Endometrium (tissue), 2 donors: ENCODE measurements at regions not wholly inside any gene's neighbourhood (a gene's known extent, or its start where the extent isn't known, plus 50 kb on each side); places are given as distances from the start of the nearest gene placed in this dataset.
"Not testable (repeated sequence)": the region's sequence is repeated elsewhere in the genome, so short reads cannot be mapped to it uniquely, and the experiment has no call there.

ENCODE experiments used
- FAIRE-seq: peaks from 2 replicates; lab custom pipeline; 2012; peaks lifted over from hg19 to GRCh38; lab: Jason Lieb, UNC
- donor health status: control.
- donor health status: control.

DNA sequence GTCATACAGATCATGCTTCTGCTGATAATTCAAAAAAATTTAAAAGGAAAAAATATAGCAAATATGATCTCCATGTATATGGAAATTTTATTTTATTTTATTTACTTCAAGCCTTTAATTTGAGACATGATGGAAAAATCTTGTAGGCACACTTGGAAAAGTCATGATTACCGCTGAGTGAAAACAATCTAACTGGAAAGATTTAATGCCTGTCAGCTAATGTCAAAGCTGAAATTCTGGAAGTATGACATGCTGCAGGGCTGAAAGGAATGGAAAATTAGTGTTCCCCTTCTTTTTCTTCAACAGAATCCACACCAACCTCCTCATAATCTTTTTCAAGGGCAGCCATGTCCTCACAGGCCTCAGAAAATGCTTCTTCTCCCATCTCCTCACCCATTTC is 58.2 kb downstream of the RPRM start:
- FAIRE-seq, result no peak

DNA sequence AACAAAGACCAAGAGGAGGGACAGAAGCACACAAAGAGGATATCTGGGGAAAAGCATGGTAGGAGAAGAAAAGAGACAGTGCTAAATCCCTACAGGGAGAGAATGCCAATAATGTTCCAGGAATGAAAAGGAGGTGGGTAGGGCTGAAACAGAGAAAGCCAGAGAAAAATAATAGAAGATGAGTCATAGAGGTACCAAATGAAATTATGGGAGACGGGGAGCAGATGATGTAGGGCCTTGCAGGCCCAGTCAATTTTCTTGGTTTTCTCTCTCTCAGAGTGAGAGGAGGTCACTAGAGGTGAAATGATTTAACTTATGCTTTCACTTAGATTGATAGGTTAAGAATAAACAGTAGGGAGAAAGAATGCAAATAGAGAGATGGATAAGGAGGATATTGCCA is 61.5 kb downstream of the RPRM start:
- FAIRE-seq, result no peak

DNA sequence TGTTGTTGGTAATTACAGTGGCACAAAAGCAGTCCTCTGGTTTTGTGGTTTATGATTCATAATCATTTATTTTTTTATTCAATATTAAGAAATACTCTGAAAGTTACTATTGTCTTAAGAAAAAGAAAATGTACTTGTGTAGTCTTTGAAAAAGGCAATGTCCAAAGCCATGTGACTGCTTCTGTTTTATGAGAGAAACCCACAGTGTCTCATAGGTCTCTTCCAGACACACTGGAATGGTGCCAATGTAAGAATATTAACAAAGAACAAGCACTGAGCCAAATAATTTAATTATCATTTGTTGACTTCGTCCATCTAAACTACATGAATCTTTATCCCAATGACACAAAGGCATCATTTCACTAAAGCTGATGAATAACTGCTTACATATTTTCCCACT is 62.5 kb downstream of the RPRM start:
- FAIRE-seq, result no peak

DNA sequence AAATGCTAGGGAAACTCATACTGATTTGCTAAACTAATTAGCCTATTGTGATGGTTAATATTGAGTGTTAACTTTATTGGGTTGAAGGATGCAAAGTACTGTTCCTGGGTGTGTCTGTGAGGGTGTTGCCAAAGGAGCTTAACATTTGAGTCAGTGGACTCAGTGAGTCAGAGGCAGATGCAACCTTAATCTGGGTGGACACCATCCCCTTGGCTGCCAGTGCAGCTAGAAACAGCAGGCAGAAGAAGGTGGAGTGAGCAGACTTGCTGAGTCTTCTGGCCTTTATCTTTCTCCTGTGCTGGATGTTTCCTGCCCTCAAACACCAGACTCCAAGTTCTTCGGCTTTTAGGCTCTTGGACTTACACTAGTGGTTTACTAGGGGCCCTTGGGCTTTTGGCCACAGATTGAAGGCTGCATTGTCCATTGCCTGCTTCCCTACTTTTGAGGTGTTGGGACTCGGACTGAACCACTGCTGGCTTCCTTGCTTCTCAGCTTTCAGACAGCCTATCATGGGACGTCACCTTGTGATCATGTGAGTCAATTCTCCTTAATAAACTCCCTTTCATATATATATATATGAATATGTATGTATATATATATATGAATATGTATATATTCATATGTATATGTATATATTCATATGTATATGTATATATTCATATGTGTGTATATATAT is 69.7 kb downstream of the RPRM start:
- FAIRE-seq, result no peak

DNA sequence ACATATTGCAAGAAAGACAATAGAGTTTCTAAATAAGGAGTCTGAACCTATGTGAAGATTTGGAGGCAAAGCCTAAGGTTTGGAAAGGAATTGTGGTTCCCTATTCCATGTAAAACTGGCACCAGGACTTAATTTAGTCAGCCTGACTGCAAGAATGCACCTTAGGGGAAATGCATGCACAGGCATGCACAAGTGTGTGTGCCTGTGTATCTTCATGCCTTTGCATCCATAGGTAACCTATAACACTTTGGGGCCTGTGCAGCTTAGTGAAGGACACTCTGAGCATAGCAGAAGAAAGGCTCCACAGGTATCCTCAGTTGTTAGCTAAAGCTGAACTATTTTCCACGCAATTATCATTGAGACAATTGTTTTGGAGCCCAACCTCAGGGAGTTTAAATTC is 73.4 kb downstream of the RPRM start:
- no peak for FAIRE-seq

DNA sequence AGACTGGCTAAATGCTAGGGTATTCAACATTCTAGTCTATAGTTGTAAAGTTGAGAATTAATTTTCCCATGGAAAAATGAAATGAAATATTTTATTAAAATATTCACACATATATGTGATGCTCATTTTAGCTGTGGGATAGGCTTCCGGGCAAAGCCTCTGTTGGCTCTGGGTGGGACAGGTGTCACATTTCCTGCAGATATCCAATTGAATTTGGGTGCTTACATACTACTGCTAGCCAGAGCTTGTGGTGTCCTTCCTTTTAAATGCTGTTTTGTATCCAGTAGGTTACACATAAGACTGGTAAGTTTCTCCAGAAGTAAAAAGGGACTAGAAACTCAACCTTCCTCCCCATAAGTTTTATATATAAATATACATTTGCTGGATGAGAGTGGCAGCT is 73.8 kb downstream of the RPRM start:
- FAIRE-seq, result no peak

DNA sequence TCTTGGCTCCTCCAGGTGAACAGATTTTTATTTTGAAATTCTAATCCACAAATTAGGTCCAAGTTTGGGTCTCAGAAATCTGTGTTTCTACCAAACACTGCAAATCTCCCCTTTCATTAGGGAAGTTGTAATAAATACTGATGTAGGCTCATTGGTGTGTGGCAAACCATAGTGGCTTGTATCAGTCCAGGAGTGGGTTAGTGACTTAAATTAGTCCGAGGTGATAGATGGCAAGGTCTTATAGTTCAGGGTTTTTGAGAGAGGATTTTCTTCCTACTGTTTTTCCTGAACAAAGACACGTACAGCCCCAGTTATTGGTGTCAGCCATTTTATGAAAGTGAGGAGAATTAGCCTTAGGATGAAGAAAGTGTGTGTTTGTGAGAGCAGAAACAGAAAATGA is 74.6 kb downstream of the RPRM start:
- no peak for FAIRE-seq

DNA sequence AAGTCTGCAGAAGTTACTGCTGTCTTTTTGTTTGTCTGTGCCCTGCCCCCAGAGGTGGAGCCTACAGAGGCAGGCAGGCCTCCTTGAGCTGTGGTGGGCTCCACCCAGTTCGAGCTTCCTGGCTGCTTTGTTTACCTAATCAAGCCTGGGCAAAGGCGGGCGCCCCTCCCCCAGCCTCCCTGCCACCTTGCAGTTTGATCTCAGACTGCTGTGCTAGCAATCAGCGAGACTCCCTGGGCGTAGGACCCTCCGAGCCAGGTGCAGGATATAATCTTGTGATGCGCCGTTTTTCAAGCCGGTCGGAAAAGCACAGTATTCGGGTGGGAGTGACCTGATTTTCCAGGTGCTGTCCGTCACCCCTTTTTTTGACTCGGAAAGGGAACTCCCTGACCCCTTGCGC is 75.2 kb downstream of the RPRM start:
- not testable (repeated sequence) for FAIRE-seq

DNA sequence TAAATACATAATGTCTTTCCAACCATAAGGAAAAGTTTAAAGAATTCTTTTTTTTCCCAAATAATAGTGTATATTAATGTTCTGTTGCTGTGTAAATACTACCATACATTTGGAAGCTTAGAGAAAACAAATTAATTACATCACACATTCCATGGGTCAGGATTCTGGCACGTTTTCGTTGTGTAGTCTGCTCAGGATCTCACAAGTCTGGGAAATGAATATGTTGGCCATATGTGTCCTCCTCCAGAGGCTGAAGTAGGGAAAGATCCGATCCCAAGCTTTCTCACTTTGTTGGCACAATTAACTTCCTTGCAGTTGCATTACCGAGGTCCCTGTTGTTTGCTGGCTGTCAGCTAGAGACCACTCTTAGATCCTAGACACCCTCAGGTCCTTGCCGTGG is 83.9 kb downstream of the RPRM start:
- peak; percentile 18 for FAIRE-seq

DNA sequence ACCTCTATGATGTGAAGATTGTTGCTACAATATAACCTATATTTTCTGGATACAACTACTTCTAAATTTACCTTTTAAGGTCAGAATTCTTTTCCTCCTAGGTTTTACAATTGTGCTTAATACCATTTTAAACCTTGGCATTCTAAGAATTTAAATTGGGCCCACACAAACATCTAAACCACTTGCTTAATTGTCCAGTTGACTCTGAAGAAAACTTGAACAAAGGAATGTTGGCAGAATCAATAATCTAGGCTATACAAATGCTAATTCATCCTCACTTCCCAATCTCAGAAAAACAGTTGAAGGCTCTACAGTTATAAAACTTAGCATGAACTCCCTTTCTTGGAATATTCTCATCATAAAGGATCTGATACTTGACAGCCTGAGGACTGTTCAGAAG is 84.3 kb downstream of the RPRM start:
- FAIRE-seq, result no peak

DNA sequence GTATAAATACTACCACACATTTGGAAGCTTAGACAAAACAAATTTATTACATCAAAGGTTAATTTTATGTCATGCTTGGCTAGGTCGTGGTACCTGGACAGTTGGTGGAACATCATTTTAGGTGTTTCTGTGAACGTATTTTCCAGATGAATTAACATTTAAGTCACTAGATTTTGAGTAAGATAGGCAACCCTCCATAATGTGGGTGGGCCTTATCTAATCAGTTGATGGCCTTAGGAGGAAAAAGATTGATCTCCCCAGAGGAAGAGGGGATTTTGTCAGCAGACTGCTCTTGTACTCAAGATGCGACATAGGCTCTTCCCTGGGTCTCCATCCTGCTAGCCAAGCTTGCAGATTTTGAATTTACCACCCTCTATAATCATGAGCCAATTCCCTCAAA is 85.0 kb downstream of the RPRM start:
- FAIRE-seq, result no peak

DNA sequence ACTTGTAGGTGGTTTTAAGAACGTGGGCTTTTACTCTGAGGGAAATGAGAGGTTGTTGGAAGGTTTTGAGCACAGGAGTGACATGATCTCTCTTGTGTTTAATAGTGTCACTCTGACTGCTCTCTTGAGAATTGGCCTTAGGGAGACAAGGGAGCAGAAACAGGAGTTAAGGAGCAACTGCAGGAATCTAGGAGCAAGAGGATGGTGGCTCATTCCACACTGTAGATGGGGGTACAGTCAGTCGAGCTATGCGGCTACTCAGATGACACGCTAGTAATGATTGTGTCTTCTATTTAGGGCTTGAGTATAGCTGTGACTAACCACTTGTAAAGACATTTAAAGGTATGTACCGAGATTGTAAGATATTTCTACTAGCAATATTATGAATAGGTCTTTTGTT is 87.4 kb downstream of the RPRM start:
- no peak for FAIRE-seq

DNA sequence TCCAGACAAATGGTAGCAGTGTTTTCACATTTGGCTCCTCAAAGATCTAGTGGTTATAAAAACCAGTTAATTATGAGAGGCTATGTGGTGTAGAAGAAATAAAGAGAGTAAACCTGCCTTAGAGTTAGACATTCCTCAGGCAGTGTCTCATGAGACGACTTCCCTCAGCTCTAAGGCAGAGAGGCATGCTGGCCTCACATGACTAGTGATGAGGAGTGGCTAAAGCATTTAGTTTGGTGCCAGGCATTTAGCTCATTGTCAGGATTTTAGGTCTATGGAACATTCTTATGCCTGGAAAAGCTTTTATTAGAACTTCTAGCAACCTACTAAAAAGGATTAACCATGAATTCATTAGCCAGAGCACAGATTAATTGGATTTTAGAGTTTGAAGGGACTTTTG is 90.3 kb downstream of the RPRM start:
- FAIRE-seq, result no peak

DNA sequence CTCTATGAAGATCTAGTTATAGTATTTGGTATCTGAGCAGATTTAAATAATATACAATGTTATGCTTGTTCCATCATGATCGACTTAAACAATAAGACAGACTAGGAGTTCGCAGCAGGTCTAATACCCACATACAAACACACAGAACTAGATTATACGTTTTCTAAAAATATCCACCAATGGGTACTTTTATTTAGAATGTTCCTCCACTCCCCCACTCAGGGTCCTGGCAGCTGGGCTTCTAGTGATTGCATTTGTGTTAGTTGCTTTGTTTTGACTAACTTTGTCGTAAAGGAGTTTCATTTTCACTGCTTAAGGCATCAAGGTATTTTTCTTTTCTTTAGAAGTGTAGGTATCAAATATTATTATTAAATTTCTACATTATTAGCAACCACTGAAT is 91.4 kb downstream of the RPRM start:
- FAIRE-seq, result peak; percentile 33

DNA sequence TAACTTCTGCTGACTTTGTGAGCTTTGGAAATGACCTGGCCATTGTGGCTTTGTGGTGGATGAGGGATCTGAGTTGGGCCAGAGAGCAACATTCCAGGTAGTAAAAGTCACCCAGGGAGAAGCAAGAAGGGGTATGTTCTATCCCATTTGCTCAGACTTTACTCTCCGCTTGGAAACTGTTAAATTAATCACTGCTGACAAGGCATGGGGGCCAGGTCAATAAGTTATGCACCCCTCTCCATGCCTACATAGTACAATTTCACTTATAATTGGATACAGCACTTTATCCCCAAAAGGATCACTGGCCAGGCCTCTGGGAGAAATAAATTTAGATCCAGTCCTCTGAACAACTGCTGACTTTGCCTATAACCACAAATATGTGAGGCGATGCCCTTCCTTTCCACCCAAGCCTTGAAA is 92.1 kb downstream of the RPRM start:
- no peak for FAIRE-seq

DNA sequence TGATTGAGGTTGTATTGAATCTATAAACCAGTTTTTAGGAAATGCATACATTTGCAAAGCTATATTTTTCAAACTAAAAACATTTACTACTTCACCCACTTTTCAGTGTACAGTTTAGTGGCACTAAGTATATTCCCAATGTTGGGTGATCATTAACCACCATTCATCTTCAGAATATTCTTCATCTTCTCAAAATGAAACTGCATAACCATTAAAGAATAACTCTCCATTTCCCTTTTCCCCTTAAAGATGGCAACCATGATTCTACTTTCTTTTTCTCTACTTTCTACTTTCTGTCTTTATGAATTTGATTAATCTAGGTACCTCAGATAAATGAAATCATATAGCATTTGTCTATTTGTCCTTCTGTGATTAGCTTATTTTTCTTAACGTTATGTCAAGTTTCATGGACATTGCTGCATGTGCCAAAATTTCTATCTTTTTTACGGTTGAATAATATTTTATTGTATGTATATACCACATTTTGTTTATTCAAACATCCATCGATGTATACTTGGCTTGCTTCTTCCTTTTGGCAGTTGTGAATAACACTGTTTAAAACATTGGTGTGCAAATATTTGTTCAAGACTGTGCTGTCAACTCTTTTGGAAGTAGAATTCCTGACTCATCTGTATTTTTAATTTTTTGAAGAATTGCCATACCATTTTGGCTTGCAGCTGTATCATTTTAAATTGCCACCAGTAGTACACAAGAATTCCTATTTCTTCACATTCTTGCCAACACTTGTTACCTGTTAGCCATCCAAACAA is 104.9 kb downstream of the RPRM start:
- no peak for FAIRE-seq

DNA sequence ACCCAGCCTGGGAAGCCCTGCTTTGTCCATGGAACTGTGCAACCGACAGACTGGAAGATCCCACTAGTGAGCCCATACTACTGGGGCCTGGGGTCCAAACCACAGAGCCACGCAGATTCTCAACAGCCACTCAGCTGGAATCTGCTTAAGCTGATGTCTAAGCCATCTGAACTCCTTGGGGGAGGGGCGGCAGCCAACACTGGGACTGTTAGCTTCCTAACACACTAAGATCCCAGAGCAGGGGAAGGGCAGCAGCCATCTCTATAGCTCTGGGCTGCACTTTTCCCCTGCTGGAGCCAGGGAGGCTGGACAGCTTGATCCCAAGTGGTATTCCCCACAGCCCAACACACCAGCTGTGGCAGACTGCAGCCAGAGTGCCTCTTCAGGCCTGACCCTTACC is 118.3 kb downstream of the RPRM start:
- no peak for FAIRE-seq

DNA sequence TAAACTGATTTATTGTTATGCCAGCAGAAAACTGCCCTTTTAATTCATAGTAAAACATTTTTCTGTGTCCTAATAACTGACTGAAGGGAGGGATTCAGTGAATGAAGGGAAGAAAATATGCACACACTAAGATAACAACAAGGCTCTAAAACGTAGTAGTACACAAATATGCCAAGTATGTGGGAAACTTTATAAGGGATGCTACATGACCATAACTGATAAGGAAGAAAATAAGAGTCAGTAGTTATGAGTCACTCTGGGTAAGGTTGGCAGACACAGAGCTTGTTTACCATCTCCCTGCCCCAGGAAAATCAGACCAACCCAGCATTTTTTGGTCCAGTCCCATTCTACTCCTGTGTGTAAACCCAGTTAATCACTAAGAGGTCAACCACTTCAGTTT is 124.2 kb downstream of the RPRM start:
- no peak for FAIRE-seq

DNA sequence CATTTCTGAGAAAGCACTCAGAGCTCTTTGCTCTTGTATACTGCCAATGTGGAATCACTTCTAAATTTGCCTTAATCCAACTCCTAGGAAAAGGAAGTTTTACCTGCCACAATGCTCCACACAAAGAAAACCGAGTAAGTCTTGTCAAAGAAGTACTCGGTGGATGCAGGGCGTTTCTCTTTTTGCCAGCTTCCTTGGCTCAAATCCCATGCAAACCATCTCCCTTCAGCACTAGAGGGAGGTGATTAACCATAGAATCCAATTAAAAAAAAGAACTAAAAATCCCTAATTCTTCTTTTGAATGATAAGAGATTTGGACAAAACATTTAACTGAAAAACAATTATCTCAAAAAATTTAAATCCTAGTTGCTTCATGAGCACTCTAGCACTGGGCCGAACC is 129.0 kb downstream of the RPRM start:
- no peak for FAIRE-seq

DNA sequence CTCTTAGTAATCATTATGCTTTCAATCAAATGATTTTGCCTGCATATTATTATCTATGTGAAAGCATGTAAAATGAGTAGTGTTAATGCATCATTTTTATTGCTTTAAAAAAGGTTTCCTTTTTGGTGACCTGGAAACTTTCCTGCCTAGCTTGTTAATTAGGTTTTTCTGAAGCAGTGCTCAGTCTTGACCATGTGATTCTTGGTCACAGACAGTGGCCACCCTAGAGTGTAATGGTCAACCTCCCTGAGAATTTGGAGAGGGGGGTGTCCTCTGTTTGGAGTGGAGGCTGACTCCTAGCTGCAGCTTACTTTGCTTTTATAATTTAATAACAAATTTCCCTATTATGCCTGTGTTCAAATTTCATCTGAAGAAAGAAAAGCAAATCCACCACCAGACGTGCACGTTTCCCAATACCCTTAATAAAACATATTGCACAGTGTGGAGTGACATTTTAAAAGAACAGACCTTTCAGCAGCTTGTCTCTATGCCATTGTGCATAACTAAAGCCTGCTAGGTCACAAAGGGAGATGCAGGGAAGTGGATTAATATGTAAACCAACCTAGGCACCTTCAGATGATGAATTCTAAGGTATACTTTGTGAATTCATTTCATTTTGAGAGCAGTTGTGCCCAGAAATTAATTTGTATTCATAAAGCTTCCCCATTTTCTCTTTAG is 130.6 kb downstream of the RPRM start:
- no peak for FAIRE-seq

DNA sequence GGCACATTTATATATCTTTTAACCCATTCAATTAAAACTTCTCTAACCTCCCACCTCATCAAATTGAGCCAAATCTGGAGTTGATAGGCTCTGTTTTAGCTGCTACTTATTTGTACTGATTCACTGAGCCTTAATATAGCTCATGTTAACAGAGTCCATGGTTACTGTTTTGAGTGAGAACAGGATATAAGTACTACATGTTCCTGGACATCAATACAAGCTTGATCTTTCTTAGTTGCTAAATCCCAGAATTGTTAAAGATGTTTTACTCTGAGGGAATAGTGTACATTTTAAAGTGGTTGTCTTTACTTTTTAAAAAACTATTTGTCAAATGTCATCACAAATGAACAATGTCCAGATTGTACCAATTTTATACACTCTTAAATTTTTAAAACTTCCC is 157.7 kb downstream of the RPRM start:
- FAIRE-seq, result no peak

DNA sequence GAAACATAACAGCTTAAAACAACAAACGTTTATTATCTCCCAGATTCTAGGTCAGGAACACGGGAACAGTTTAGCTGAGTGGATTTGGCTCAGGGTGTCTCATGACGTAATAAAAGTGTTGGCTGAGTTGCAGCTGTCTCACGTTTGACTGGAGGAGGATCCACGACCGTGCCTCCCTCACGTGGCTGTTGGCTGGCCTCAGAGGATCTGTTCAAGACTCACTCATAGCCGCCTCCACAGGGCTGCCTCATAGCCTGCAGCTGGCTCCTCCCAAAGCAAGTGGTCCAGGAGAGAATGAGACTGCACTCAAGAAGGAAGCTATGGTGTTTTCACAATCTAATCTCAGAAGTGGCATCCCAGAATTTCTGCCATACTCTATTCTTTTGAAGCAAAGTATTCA is 167.1 kb downstream of the RPRM start:
- FAIRE-seq, result no peak

DNA sequence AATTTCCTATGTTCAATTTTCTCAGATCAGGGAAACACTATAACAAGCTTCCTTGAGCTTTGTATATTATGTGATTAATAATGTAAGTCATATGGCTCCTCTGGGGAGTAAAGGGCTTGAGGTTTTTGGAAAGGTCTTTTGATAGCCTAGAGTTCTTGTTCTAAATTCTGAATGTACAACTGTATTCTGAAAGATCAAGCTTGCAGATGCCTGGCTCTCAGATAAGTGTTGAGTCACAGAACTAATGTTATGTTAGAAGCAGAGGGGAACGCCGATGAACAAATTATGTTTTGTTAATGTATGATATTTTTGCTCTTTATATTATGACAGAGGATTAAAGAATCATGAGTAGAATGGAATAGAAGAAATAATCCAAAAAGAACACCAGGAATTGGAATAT is 170.1 kb downstream of the RPRM start:
- no peak for FAIRE-seq

DNA sequence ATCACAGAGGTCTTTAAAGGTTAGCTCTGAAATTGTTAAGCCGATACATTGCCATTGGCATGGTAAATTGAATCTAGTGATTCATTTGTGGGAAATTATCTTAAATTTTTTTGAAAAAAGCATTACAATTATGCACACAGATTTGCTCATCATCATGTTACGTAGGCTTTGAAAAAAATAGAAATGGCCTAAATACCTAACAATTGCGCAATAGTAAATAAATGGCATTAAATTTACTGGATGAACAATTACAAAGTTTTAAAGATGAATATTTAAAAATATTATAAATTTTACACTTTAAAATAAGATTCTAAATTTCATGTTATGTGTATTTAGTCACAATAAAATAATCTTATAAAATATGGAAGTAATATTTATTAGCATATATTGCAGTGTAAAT is 171.3 kb downstream of the RPRM start:
- peak; percentile 57 for FAIRE-seq
